Endothelial cell of umbilical vein (primary cell): ENCODE measurements at regions not wholly inside any gene's neighbourhood (a gene's known extent, or its start where the extent isn't known, plus 50 kb on each side); places are given as distances from the start of the nearest gene placed in this dataset.

ENCODE experiments used
- POLR2AphosphoS5 ChIP-seq: IDR thresholded peaks from 2 replicates; pipeline ENCODE4 v1.6.1; 2012; ENCODE audit warnings: low read depth, mild to moderate bottlenecking, control low read depth, low read length, moderate library complexity; ENCODE audit not compliant: insufficient read depth
- TF ChIP-seq, protein P1 (sequence below), 2 donors: IDR thresholded peaks; 1 replicate in 1 of 2; 2 replicates in 1 of 2; pipeline ENCODE4 v1.5.1; 2011; ENCODE audit warnings: low read length in 2 of 2, mild to moderate bottlenecking in 2 of 2, moderate library complexity in 2 of 2, control low read depth in 1 of 2, inconsistent platforms in 1 of 2, low read depth in 1 of 2; ENCODE audit not compliant: insufficient read depth in 1 of 2; ENCODE audit errors: extremely low read depth in 1 of 2

DNA sequence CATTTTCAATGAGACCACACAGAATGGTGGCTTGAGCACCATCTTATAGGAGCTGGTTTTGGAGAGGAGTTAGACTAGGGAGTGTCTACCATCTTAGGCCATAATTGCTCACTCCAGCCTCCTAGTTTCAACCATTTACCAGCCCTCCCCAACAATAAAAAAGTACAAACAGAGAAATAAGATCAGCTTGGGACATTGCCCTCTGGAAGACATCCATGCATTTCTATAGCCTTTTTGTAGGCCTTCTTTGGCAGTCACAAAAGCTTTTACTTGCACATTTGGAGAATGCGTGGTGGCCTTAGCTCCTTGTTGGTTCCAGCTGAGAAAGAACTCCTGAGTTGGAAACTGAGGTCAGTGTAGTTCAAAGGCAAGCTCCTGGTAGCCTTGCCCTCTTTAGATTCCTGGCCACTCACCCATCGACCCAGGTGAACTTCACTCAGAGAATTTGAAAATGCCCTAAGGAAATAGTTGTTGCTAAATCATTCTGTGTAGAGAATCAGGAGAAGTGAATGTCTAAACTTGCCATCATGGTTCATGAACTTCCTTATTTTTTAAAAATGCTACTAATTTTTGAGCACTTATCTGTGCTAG lies 301.7 kb upstream of the PROX1 start:
- TF ChIP-seq, protein P1, sequence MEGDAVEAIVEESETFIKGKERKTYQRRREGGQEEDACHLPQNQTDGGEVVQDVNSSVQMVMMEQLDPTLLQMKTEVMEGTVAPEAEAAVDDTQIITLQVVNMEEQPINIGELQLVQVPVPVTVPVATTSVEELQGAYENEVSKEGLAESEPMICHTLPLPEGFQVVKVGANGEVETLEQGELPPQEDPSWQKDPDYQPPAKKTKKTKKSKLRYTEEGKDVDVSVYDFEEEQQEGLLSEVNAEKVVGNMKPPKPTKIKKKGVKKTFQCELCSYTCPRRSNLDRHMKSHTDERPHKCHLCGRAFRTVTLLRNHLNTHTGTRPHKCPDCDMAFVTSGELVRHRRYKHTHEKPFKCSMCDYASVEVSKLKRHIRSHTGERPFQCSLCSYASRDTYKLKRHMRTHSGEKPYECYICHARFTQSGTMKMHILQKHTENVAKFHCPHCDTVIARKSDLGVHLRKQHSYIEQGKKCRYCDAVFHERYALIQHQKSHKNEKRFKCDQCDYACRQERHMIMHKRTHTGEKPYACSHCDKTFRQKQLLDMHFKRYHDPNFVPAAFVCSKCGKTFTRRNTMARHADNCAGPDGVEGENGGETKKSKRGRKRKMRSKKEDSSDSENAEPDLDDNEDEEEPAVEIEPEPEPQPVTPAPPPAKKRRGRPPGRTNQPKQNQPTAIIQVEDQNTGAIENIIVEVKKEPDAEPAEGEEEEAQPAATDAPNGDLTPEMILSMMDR (IDR thresholded peaks at IDR 0.05; ENCODE audit: extremely low read depth in 1 of 2, insufficient read depth in 1 of 2, low read depth in 1 of 2, low read length in 2 of 2): no peak
- no peak for TF ChIP-seq POLR2AphosphoS5
